ENCODE measurements at regions not wholly inside any gene's neighbourhood (a gene's known extent, or its start where the extent isn't known, plus 50 kb on each side); places are given as distances from the start of the nearest gene placed in this dataset.

GRCh38 chr5:67651180-67651579 is 454.6 kb upstream of the CD180 start:
- DNase-seq (no peak), ATAC-seq (no peak)
- TF ChIP-seq CTCF (IDR thresholded peaks at IDR 0.05) = no peak
- no peaks in the 10 kb centered on the region for H3K9me3 ChIP-seq
- 75 to 83% methylated on average over 1 of the region's 1 CpG for WGBS, 2 donors
- peaks cover 0 to 31% (median 13%) of the 10 kb centered on the region in 9 donors for H3K4me1 ChIP-seq
- peak overlapping the region in 1 of 10 donors; percentile 81 for H3K27ac ChIP-seq
- intact Hi-C loops (cut with DNase I) = loop anchor here in 1 of 10 donors (5.0 kb wide), 1 partner anchor 336 kb away; no protein-coding TSS in a partner anchor
- H3K4me3 ChIP-seq = no peak overlapping the region
- no peaks in the 10 kb centered on the region for H3K27me3 ChIP-seq
- no peaks in the 10 kb centered on the region for H3K36me3 ChIP-seq

- intact Hi-C loops (cut with DNase I) = loop anchor here in 1 of 10 donors (5.0 to 10.0 kb wide), 5 partner anchors 44 to 617 kb away; no protein-coding TSS in a partner anchor
- Histone ChIP-seq H3K27me3 (no peaks in the 10 kb centered on the region), H3K27ac (peak overlapping the region in 7 of 10 donors; percentile 2 to 81 (median 62)), H3K9me3 (peaks cover 0 to 14% (median 8%) of the 10 kb centered on the region in 11 donors), H3K4me1 (peaks cover 0 to 31% (median 13%) of the 10 kb centered on the region in 9 donors), H3K4me3 (no peak overlapping the region), H3K36me3 (no peaks in the 10 kb centered on the region)
- TF ChIP-seq CTCF (IDR thresholded peaks at IDR 0.05) = no peak
- ATAC-seq (peak; percentile 84 to 99 (median 94)), DNase-seq (peak; percentile 73 to 74)
- 40 to 45% methylated on average over 6 of the region's 6 CpGs for WGBS, 2 donors
These were observed 451.6 kb upstream of the CD180 start for GRCh38 chr5:67648201-67648671.

- no peak for DNase-seq
- no peaks in the 10 kb centered on the region for H3K36me3 ChIP-seq
- peaks cover 0 to 30% (median 13%) of the 10 kb centered on the region in 9 donors for H3K4me1 ChIP-seq
- H3K9me3 ChIP-seq = peaks cover 0 to 14% (median 8%) of the 10 kb centered on the region in 11 donors
- no peaks in the 10 kb centered on the region for H3K27me3 ChIP-seq
- intact Hi-C loops (cut with DNase I) = loop anchor here in 1 of 10 donors (5.0 to 10.0 kb wide), 5 partner anchors 45 to 617 kb away; no protein-coding TSS in a partner anchor
- no peak for TF ChIP-seq CTCF (IDR thresholded peaks at IDR 0.05)
- 66 to 68% methylated on average over 2 of the region's 2 CpGs for WGBS, 2 donors
- H3K4me3 ChIP-seq = no peak overlapping the region
- ATAC-seq = no peak
- H3K27ac ChIP-seq = peak overlapping the region in 6 of 10 donors; percentile 54 to 81 (median 64)
These were observed 451.2 kb upstream of the CD180 start for GRCh38 chr5:67647772-67648171.

- DNase-seq (no peak), ATAC-seq (no peak)
- peaks cover 0 to 37% (median 23%) of the 10 kb centered on the region in 9 donors for H3K4me1 ChIP-seq
- H3K27ac ChIP-seq = no peak overlapping the region
- H3K27me3 ChIP-seq = no peaks in the 10 kb centered on the region
- H3K4me3 ChIP-seq = no peak overlapping the region
- 88 to 94% methylated on average over 3 of the region's 3 CpGs for WGBS, 2 donors
- peaks cover 0 to 14% (median 8%) of the 10 kb centered on the region in 11 donors for H3K9me3 ChIP-seq
- intact Hi-C loops (cut with DNase I) = loop anchor here in 1 of 10 donors (10.0 kb wide), 2 partner anchors 110 to 620 kb away; no protein-coding TSS in a partner anchor
- no peak for TF ChIP-seq CTCF (IDR thresholded peaks at IDR 0.05)
- no peaks in the 10 kb centered on the region for H3K36me3 ChIP-seq
These were observed 447.8 kb upstream of the CD180 start for GRCh38 chr5:67644221-67644920.

Measured in heart right ventricle (tissue), 16 donors.